Hematopoietic multipotent progenitor cell treated with erythropoietin and hydrocortisone succinate and interleukin-3 and kit ligand, for 4 days (in vitro differentiated cells): ENCODE measurements at regions not wholly inside any gene's neighbourhood (a gene's known extent, or its start where the extent isn't known, plus 50 kb on each side); places are given as distances from the start of the nearest gene placed in this dataset.
A peak's percentile ranks its signal among the peaks of the same experiment; 100 is the strongest.

Experiments
- DNase-seq: peaks from one replicate; pipeline ENCODE4 v3.0.0-alpha.2; 2015

GRCh38 chr9:8186560-8186959, 387.0 kb upstream of the DMAC1 start:
- no peak for DNase-seq

- DNase-seq, result no peak
Measured at GRCh38 chr9:8183618-8184017, 384.0 kb upstream of the DMAC1 start.

GRCh38 chr9:8179381-8180053, 379.9 kb upstream of the DMAC1 start:
- DNase-seq, result no peak

- DNase-seq, result no peak
Measured at GRCh38 chr9:8172000-8172399, 372.4 kb upstream of the DMAC1 start.

- DNase-seq, result no peak
Measured at GRCh38 chr9:8168916-8169438, 369.4 kb upstream of the DMAC1 start.

GRCh38 chr9:8160787-8161186, 361.2 kb upstream of the DMAC1 start:
- no peak for DNase-seq

GRCh38 chr9:8158574-8158973, 359.0 kb upstream of the DMAC1 start:
- DNase-seq, result no peak

- no peak for DNase-seq
Measured at GRCh38 chr9:8157683-8158324, 358.2 kb upstream of the DMAC1 start.

- no peak for DNase-seq
Measured at GRCh38 chr9:8156346-8156745, 356.8 kb upstream of the DMAC1 start.

- DNase-seq, result no peak
Measured at GRCh38 chr9:8155706-8156105, 356.1 kb upstream of the DMAC1 start.

- DNase-seq, result no peak
Measured at GRCh38 chr9:8143677-8144076, 344.1 kb upstream of the DMAC1 start.

- no peak for DNase-seq
Measured at GRCh38 chr9:8140557-8140956, 341.0 kb upstream of the DMAC1 start.

- no peak for DNase-seq
Measured at GRCh38 chr9:8139756-8140155, 340.2 kb upstream of the DMAC1 start.

- DNase-seq, result no peak
Measured at GRCh38 chr9:8136477-8136876, 336.9 kb upstream of the DMAC1 start.

GRCh38 chr9:8134635-8135034, 335.1 kb upstream of the DMAC1 start:
- DNase-seq, result no peak

GRCh38 chr9:8133606-8134005, 334.0 kb upstream of the DMAC1 start:
- DNase-seq, result no peak

- no peak for DNase-seq
Measured at GRCh38 chr9:8115570-8115969, 316.0 kb upstream of the DMAC1 start.

- DNase-seq, result no peak
Measured at GRCh38 chr9:8114826-8115225, 315.2 kb upstream of the DMAC1 start.

GRCh38 chr9:8106362-8106761, 306.8 kb upstream of the DMAC1 start:
- no peak for DNase-seq

- no peak for DNase-seq
Measured at GRCh38 chr9:8101607-8102006, 302.0 kb upstream of the DMAC1 start.

GRCh38 chr9:8096091-8096490, 296.5 kb upstream of the DMAC1 start:
- DNase-seq, result no peak

- DNase-seq, result no peak
Measured at GRCh38 chr9:8095672-8096086, 296.1 kb upstream of the DMAC1 start.

- DNase-seq, result no peak
Measured at GRCh38 chr9:8088477-8088876, 288.9 kb upstream of the DMAC1 start.

GRCh38 chr9:8085986-8086385, 286.4 kb upstream of the DMAC1 start:
- DNase-seq, result no peak

- peak; percentile 20 for DNase-seq
Measured at GRCh38 chr9:8078641-8079140, 279.1 kb upstream of the DMAC1 start.
